HEK293 (cell line): ENCODE measurements at regions not wholly inside any gene's neighbourhood (a gene's known extent, or its start where the extent isn't known, plus 50 kb on each side); places are given as distances from the start of the nearest gene placed in this dataset.

ENCODE experiments used
- CTCF ChIA-PET: fragments of 350-600 bp; formaldehyde crosslinking; extraction: SDS; loops from one replicate; lab custom pipeline; 2021; ENCODE audit warnings: antibody characterized with exemption; lab: Yijun Ruan, JAX
- POLR2A ChIA-PET: fragments of 300-600 bp; formaldehyde crosslinking; extraction: SDS; loops from one replicate; lab custom pipeline; 2020; ENCODE audit warnings: antibody characterized with exemption, inconsistent platforms; lab: Yijun Ruan, JAX
- H3K27ac ChIP-seq: fragments of 200-500 bp; sonication (Bioruptor generic); 2 replicates; pipeline ENCODE4 v1.5.1; 2014; ENCODE audit warnings: low read depth, low read length, control low read depth, inconsistent platforms; ENCODE audit errors: extremely low read depth
- H3K36me3 ChIP-seq, 2 experiments: fragments of 200-500 bp in 1 of 2; sonication (Bioruptor generic) in 1 of 2; 1 replicate in 1 of 2; 2 replicates in 1 of 2; pipeline ENCODE4 v1.5.1; 2014 to 2017; ENCODE audit warnings: inconsistent platforms in 2 of 2, low read length in 2 of 2; ENCODE audit not compliant: control insufficient read depth in 2 of 2, insufficient read depth in 1 of 2
- H3K4me1 ChIP-seq: fragments of 200-500 bp; sonication (Bioruptor generic); 2 replicates; pipeline ENCODE4 v1.5.1; 2014; ENCODE audit warnings: mild to moderate bottlenecking, low read length, inconsistent platforms; ENCODE audit not compliant: control insufficient read depth, insufficient read depth
- H3K4me3 ChIP-seq: 2 replicates; pipeline ENCODE4 v1.5.1; 2011; ENCODE audit warnings: low read depth, mild to moderate bottlenecking, control low read depth, low read length, moderate library complexity
- H3K9me3 ChIP-seq: fragments of 200-500 bp; sonication (Bioruptor generic); 2 replicates; pipeline ENCODE4 v1.5.1; 2014; ENCODE audit warnings: low read depth, low read length, inconsistent platforms; ENCODE audit not compliant: control insufficient read depth, insufficient read depth
- EGR2 ChIP-seq: fragments of 450-650 bp; formaldehyde crosslinking; IDR thresholded peaks from 2 replicates; pipeline ENCODE4 v1.5.1; 2016; ENCODE audit warnings: low read depth, missing biosample characterization, missing genetic modification characterization
- IKZF3 ChIP-seq: fragments of 450-650 bp; IDR thresholded peaks from 2 replicates; pipeline ENCODE4 v1.5.0; 2018; ENCODE audit warnings: missing biosample characterization, mild to moderate bottlenecking, missing genetic modification characterization, moderate library complexity
- SETDB1 ChIP-seq: IDR thresholded peaks from one replicate; pipeline ENCODE4 v1.6.1; 2017; ENCODE audit warnings: mild to moderate bottlenecking, low read length, moderate library complexity, mixed read lengths; ENCODE audit not compliant: insufficient read length
- ZBTB48 ChIP-seq: fragments of 450-650 bp; formaldehyde crosslinking; IDR thresholded peaks from 2 replicates; pipeline ENCODE4 v1.5.1; 2016; ENCODE audit warnings: missing biosample characterization, missing genetic modification characterization
- ZFP69B ChIP-seq: fragments of 450-650 bp; formaldehyde crosslinking; IDR thresholded peaks from 2 replicates; pipeline ENCODE4 v1.5.1; 2016; ENCODE audit warnings: missing biosample characterization, missing genetic modification characterization
- ZNF140 ChIP-seq: fragments of 450-650 bp; formaldehyde crosslinking; IDR thresholded peaks from 2 replicates; pipeline ENCODE4 v1.5.1; 2016; ENCODE audit warnings: missing biosample characterization, missing genetic modification characterization
- ZNF146 ChIP-seq: fragments of 450-650 bp; formaldehyde crosslinking; IDR thresholded peaks from 2 replicates; pipeline ENCODE4 v1.5.1; 2016; ENCODE audit warnings: missing biosample characterization, missing genetic modification characterization
- ZNF23 ChIP-seq: fragments of 450-650 bp; formaldehyde crosslinking; IDR thresholded peaks from 2 replicates; pipeline ENCODE4 v1.5.1; 2016; ENCODE audit warnings: missing biosample characterization, missing genetic modification characterization, borderline replicate concordance
- ZNF266 ChIP-seq: fragments of 450-650 bp; formaldehyde crosslinking; IDR thresholded peaks from 2 replicates; pipeline ENCODE4 v1.5.1; 2016; ENCODE audit warnings: missing biosample characterization, missing genetic modification characterization, low read depth
- ZNF362 ChIP-seq: fragments of 450-650 bp; formaldehyde crosslinking; IDR thresholded peaks from 2 replicates; pipeline ENCODE4 v1.5.1; 2016; ENCODE audit warnings: missing biosample characterization, missing genetic modification characterization
- ZNF391 ChIP-seq: fragments of 450-650 bp; formaldehyde crosslinking; IDR thresholded peaks from 2 replicates; pipeline ENCODE4 v1.5.1; 2016; ENCODE audit warnings: low read depth, missing biosample characterization, missing genetic modification characterization, borderline replicate concordance
- ZNF521 ChIP-seq: fragments of 450-650 bp; formaldehyde crosslinking; IDR thresholded peaks from 2 replicates; pipeline ENCODE4 v1.5.1; 2017; ENCODE audit warnings: missing biosample characterization, mild to moderate bottlenecking, missing genetic modification characterization
- ZNF548 ChIP-seq: fragments of 450-650 bp; formaldehyde crosslinking; IDR thresholded peaks from 2 replicates; pipeline ENCODE4 v1.5.1; 2016; ENCODE audit warnings: missing biosample characterization, missing genetic modification characterization
- ZNF600 ChIP-seq: fragments of 450-650 bp; formaldehyde crosslinking; IDR thresholded peaks from 2 replicates; pipeline ENCODE4 v1.5.1; 2016; ENCODE audit warnings: missing biosample characterization, missing genetic modification characterization
- ZNF610 ChIP-seq: fragments of 450-650 bp; formaldehyde crosslinking; IDR thresholded peaks from 2 replicates; pipeline ENCODE4 v1.5.1; 2016; ENCODE audit warnings: missing biosample characterization, missing genetic modification characterization, borderline replicate concordance
- ZNF677 ChIP-seq: fragments of 450-650 bp; IDR thresholded peaks from 2 replicates; pipeline ENCODE4 v1.5.0; 2018; ENCODE audit warnings: missing biosample characterization, mild to moderate bottlenecking, missing genetic modification characterization, moderate library complexity
- ZNF692 ChIP-seq: fragments of 450-650 bp; formaldehyde crosslinking; IDR thresholded peaks from 2 replicates; pipeline ENCODE4 v1.5.1; 2016; ENCODE audit warnings: missing biosample characterization, missing genetic modification characterization
- ZNF704 ChIP-seq: fragments of 450-650 bp; formaldehyde crosslinking; IDR thresholded peaks from 2 replicates; pipeline ENCODE4 v1.5.1; 2016; ENCODE audit warnings: missing biosample characterization, missing genetic modification characterization
- ZNF707 ChIP-seq: fragments of 450-650 bp; formaldehyde crosslinking; IDR thresholded peaks from 2 replicates; pipeline ENCODE4 v1.5.1; 2016; ENCODE audit warnings: missing biosample characterization, missing genetic modification characterization
- ZNF791 ChIP-seq: fragments of 450-650 bp; formaldehyde crosslinking; IDR thresholded peaks from 2 replicates; pipeline ENCODE4 v1.5.1; 2016; ENCODE audit warnings: missing biosample characterization, missing genetic modification characterization
- TF ChIP-seq, protein P1 (sequence below): fragments of 450-650 bp; formaldehyde crosslinking; IDR thresholded peaks from 2 replicates; pipeline ENCODE4 v1.5.1; 2016; ENCODE audit warnings: missing biosample characterization, missing genetic modification characterization, low read depth
- TF ChIP-seq, protein P2 (sequence below): IDR thresholded peaks from 2 replicates; pipeline ENCODE4 v1.6.1; 2011; ENCODE audit warnings: mild to moderate bottlenecking, low read depth, low read length, borderline replicate concordance
- TF ChIP-seq, protein P3 (sequence below): fragments of 450-650 bp; formaldehyde crosslinking; IDR thresholded peaks from 2 replicates; pipeline ENCODE4 v1.5.1; 2016; ENCODE audit warnings: missing biosample characterization, missing genetic modification characterization

GRCh38 chr5:118033686-118034338 lies 954.5 kb downstream of the DTWD2 start:
- Histone ChIP-seq H3K36me3 (no peaks in the 10 kb centered on the region), H3K27ac (no peak overlapping the region), H3K4me3 (no peak overlapping the region), H3K9me3 (no peaks in the 10 kb centered on the region), H3K4me1 (no peaks in the 10 kb centered on the region)
- ChIA-PET POLR2A (no interaction called here), CTCF (no interaction called here)
- TF ChIP-seq ZFP69B (tag by site-specific recombination) (no peak), SETDB1 (no peak)

DNA sequence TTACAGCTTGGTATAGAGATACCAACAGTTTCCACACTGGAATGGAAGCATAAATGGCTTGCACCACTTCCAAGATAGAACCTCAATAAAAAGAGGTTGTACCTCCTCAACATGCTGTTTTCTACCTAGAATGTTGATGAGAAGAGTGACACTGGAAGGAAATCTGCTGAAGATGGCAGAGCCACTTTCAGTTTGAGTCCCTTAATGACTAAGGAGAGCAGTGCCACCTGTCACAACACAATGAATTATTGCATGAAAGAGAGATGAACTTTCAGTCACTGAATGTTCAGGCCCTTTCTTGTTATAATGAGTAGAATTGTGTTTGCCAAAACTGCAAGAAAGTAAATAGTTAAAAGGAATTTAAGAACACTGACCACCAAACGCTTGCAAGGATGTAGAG lies 958.5 kb downstream of the DTWD2 start:
- TF ChIP-seq, protein P1, sequence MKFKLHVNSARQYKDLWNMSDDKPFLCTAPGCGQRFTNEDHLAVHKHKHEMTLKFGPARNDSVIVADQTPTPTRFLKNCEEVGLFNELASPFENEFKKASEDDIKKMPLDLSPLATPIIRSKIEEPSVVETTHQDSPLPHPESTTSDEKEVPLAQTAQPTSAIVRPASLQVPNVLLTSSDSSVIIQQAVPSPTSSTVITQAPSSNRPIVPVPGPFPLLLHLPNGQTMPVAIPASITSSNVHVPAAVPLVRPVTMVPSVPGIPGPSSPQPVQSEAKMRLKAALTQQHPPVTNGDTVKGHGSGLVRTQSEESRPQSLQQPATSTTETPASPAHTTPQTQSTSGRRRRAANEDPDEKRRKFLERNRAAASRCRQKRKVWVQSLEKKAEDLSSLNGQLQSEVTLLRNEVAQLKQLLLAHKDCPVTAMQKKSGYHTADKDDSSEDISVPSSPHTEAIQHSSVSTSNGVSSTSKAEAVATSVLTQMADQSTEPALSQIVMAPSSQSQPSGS (tag by site-specific recombination): no peak
- no peak for TF ChIP-seq ZNF610 (tag by site-specific recombination)
- no peak for TF ChIP-seq ZNF23 (tag by site-specific recombination)
- H3K36me3 ChIP-seq: no peaks in the 10 kb centered on the region
- ChIA-PET CTCF (no interaction called here), POLR2A (no interaction called here)
- no peak overlapping the region for H3K27ac ChIP-seq
- no peaks in the 10 kb centered on the region for H3K9me3 ChIP-seq
- H3K4me1 ChIP-seq: no peaks in the 10 kb centered on the region
- H3K4me3 ChIP-seq: no peak overlapping the region

DNA sequence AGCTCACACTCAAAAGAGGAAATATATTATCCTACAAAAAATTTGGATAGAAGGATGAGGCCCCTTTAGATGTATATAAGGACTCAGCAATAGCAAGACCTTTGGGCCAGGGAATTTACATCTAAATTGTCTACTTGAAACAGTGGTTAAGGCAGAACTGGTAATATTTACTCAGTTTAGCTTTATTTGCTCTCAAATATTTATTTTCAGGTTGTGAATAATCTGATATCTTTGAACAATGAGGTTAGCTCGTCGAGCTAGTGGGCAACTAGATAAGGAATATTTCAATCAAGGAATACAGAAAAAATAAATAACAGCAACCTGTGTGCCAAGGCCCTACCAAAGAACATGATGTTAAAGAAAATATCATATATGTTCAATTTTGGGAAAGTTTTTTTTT lies 966.3 kb downstream of the DTWD2 start:
- CTCF ChIA-PET: no interaction called here
- TF ChIP-seq, protein P2, sequence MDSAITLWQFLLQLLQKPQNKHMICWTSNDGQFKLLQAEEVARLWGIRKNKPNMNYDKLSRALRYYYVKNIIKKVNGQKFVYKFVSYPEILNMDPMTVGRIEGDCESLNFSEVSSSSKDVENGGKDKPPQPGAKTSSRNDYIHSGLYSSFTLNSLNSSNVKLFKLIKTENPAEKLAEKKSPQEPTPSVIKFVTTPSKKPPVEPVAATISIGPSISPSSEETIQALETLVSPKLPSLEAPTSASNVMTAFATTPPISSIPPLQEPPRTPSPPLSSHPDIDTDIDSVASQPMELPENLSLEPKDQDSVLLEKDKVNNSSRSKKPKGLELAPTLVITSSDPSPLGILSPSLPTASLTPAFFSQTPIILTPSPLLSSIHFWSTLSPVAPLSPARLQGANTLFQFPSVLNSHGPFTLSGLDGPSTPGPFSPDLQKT: no peak
- no peak for TF ChIP-seq ZNF548 (tag by site-specific recombination)
- TF ChIP-seq ZBTB48 (tag by site-specific recombination): no peak
- no peak for TF ChIP-seq ZNF521 (tag by site-specific recombination)
- no peak for TF ChIP-seq ZNF707 (tag by site-specific recombination)
- no peak for TF ChIP-seq ZNF677
- no peak for TF ChIP-seq ZNF391
- TF ChIP-seq ZNF791 (tag by site-specific recombination): no peak
- TF ChIP-seq, protein P3, sequence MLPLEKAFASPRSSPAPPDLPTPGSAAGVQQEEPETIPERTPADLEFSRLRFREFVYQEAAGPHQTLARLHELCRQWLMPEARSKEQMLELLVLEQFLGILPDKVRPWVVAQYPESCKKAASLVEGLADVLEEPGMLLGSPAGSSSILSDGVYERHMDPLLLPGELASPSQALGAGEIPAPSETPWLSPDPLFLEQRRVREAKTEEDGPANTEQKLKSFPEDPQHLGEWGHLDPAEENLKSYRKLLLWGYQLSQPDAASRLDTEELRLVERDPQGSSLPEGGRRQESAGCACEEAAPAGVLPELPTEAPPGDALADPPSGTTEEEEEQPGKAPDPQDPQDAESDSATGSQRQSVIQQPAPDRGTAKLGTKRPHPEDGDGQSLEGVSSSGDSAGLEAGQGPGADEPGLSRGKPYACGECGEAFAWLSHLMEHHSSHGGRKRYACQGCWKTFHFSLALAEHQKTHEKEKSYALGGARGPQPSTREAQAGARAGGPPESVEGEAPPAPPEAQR (tag by site-specific recombination): no peak
- no peak for TF ChIP-seq ZNF362 (tag by site-specific recombination)
- TF ChIP-seq ZNF692: no peak
- TF ChIP-seq ZNF140 (tag by site-specific recombination): no peak
- no peak for TF ChIP-seq IKZF3 (tag by site-specific recombination)
- no peak for TF ChIP-seq EGR2 (tag by site-specific recombination)
- TF ChIP-seq ZNF704 (tag by site-specific recombination): no peak
- TF ChIP-seq ZNF600: no peak
- TF ChIP-seq ZNF146: no peak
- TF ChIP-seq ZNF266 (tag by site-specific recombination): no peak

More for the DNA sequence above, 966.3 kb downstream of the DTWD2 start:
- Histone ChIP-seq H3K9me3 (no peaks in the 10 kb centered on the region), H3K27ac (no peak overlapping the region), H3K36me3 (no peaks in the 10 kb centered on the region), H3K4me3 (no peak overlapping the region), H3K4me1 (no peaks in the 10 kb centered on the region)
- POLR2A ChIA-PET: no interaction called here
